Erythroblast (primary cell): ENCODE measurements at regions not wholly inside any gene's neighbourhood (a gene's known extent, or its start where the extent isn't known, plus 50 kb on each side); places are given as distances from the start of the nearest gene placed in this dataset.

Experiments used
- GATA1 ChIP-seq: IDR thresholded peaks from 2 replicates; pipeline ENCODE4 v1.6.1; 2011; ENCODE audit warnings: low read depth, mild to moderate bottlenecking, control low read depth, low read length, moderate library complexity
- POLR2A ChIP-seq: IDR thresholded peaks from 2 replicates; pipeline ENCODE4 v1.6.1; 2011; ENCODE audit warnings: mild to moderate bottlenecking, low read length

DNA sequence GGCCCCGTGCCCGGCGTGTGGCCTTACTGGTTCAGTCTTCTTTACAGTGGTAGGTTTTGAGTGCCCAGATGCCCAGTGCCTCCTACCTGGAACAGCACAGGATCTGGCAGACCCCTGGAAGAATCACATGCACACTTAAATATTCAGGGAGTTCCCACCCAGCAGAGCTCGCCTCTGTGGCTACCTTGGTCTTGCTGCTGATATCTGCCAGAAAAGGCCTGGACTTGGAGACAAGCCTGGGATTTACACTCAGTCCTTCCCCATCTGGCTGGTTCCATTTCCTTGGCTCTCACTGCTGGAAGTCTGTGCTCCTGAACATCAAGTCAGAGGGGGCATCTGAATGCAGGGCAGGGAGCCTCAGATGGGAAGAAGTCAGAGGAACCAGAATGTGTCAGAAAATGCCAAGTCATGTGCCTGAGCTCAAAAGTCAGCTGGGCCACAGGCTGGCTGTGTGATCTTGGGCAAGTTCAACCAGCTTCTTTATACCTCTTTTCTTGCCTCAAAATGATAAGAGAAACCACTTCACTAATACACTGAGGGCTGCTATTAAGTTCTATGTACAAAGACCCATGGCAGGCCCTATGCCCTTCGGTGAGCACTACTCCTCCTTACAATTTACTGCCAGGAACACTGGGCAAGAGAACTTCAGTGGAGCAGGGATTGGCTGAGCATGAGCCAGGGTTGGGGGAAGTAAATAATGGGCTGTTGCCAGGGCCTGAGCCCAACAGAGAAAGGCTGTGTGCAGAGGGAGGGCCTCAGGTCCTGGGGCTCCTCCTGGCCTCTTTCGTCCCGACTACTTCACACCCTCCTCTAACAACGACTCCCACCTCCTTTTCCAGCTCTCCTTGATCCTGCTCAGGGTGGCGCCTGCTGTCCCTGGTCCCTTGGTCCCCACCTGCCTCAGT is 135.9 kb downstream of the GPCPD1 start:
- TF ChIP-seq POLR2A (no peak), GATA1 (no peak)
